Thyroid gland (tissue), 4 donors: ENCODE measurements at regions not wholly inside any gene's neighbourhood (a gene's known extent, or its start where the extent isn't known, plus 50 kb on each side); places are given as distances from the start of the nearest gene placed in this dataset.

Experiments
- DNase-seq, 2 donors: peaks; one replicate each; pipeline ENCODE4 v3.0.0-alpha.2; 2019
- H3K27ac ChIP-seq, 3 donors: fragments of 200-600 bp; sonication (generic); 1 replicate in 2 of 3; 2 replicates in 1 of 3; pipeline ENCODE4 v1.5.1; 2016 to 2019; ENCODE audit warnings: mild to moderate bottlenecking in 1 of 3, moderate library complexity in 1 of 3
- H3K27me3 ChIP-seq: fragments of 200-600 bp; sonication (generic); one replicate; pipeline ENCODE4 v1.5.1; 2019
- H3K36me3 ChIP-seq, 2 donors: fragments of 200-600 bp; sonication (generic); one replicate each; pipeline ENCODE4 v1.5.1; 2016 to 2019
- H3K4me1 ChIP-seq, 2 donors: fragments of 200-600 bp; sonication (generic); one replicate each; pipeline ENCODE4 v1.5.1; 2017 to 2019
- H3K4me3 ChIP-seq, 3 donors: fragments of 200-600 bp; sonication (generic); replicated peaks in 1 of 3; 1 replicate in 2 of 3; 2 replicates in 1 of 3; pipeline ENCODE4 v1.5.1; 2016; ENCODE audit warnings: mild to moderate bottlenecking in 1 of 3
- H3K9me3 ChIP-seq: fragments of 200-600 bp; sonication (generic); one replicate; pipeline ENCODE4 v1.5.1; 2017
- POLR2A ChIP-seq, 2 donors: fragments of 450-650 bp; IDR thresholded peaks; one replicate each; pipeline ENCODE4 v1.6.1; 2017; ENCODE audit warnings: antibody characterized with exemption in 2 of 2, mild to moderate bottlenecking in 2 of 2, moderate library complexity in 1 of 2
- WGBS, 2 donors: methylation state at CpG; one replicate each; pipeline ENCODE4 v1.1.5; 2017; 5-methylcytosine and 5-hydroxymethylcytosine counted together
- intact Hi-C: fragments of 100-400 bp; cut with DNase I; formaldehyde crosslinking; loops from one replicate; pipeline ENCODE4 v1.15.1; 2023
- TF ChIP-seq, protein P1 (sequence below), 6 experiments: fragments of 200-600 bp in 3 of 6; fragments of 450-650 bp in 3 of 6; sonication (generic) in 3 of 6; IDR thresholded peaks; one replicate each; pipeline ENCODE4 v1.5.1; 2016 to 2019; ENCODE audit warnings: antibody characterized with exemption in 6 of 6, mild to moderate bottlenecking in 2 of 6, inconsistent platforms in 1 of 6, moderate library complexity in 1 of 6

DNA sequence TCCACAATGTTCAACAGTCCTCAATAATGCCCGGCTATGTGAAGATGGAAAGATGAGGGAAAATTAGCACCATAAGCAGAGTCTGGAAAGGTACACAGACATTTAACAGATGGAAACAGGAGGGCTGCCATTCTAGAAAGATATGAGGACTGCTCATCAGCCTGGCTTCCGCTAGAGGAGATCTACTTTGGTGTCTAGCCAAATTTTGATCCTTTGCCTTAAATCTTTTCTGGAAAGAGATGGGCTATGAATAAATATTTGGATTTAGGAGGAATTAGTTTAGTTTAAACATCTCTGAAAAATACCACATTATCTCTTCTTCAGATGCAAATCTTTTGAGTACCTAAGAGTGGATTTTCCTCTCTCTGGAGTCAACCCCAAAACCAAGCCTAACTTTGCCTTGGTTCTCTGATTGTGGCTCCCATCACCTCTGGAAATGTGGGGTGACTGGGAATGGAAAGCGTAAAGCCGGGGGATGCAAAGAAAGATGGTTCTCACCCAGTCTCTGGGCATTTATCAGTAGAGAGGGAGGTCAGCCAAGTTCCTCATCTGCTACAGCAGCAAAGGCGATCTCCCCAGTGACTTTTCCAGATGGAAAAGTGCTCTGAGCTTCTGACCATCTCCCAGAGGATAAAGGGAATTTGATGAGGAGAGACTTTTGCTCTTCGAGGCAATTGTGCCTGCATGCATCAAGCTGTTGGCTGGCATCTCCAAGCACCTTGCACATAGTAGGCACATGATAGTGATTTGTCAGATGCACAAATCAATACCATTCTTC, 410.6 kb downstream of the ZNF521 start:
- no peak for TF ChIP-seq POLR2A (IDR thresholded peaks at IDR 0.05)
- TF ChIP-seq, protein P1, sequence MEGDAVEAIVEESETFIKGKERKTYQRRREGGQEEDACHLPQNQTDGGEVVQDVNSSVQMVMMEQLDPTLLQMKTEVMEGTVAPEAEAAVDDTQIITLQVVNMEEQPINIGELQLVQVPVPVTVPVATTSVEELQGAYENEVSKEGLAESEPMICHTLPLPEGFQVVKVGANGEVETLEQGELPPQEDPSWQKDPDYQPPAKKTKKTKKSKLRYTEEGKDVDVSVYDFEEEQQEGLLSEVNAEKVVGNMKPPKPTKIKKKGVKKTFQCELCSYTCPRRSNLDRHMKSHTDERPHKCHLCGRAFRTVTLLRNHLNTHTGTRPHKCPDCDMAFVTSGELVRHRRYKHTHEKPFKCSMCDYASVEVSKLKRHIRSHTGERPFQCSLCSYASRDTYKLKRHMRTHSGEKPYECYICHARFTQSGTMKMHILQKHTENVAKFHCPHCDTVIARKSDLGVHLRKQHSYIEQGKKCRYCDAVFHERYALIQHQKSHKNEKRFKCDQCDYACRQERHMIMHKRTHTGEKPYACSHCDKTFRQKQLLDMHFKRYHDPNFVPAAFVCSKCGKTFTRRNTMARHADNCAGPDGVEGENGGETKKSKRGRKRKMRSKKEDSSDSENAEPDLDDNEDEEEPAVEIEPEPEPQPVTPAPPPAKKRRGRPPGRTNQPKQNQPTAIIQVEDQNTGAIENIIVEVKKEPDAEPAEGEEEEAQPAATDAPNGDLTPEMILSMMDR (IDR thresholded peaks at IDR 0.05): no peak
- Histone ChIP-seq H3K27ac (no peak overlapping the region), H3K27me3 (no peaks in the 10 kb centered on the region), H3K9me3 (no peaks in the 10 kb centered on the region), H3K36me3 (no peaks in the 10 kb centered on the region), H3K4me1 (no peaks in the 10 kb centered on the region), H3K4me3 (no peak overlapping the region)
- WGBS, 2 donors: 84 to 85% methylated on average over 6 of the region's 6 CpGs
- DNase-seq: no peak
- intact Hi-C loops: no loop called here

DNA sequence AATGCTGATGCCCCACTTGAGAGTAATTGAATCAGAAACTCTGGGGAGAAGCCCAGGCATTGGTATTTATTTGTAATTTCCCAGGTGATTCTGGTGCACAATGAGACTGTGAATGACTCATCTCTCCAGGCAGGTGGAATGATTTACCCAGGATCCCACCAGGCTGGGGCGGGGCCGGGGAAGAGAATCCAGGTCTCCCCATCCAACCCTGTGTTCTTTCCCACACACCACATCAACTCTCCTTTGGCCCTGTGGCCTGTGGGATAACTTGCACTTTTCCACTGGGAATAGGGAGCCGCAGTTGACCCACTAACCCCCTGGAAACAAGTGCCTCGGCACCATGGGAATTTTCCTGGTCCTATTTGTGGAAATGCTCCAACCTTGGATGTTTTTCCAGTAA, 409.8 kb downstream of the ZNF521 start:
- Histone ChIP-seq H3K4me1 (no peaks in the 10 kb centered on the region), H3K27ac (no peak overlapping the region), H3K4me3 (no peak overlapping the region), H3K36me3 (no peaks in the 10 kb centered on the region), H3K27me3 (no peaks in the 10 kb centered on the region), H3K9me3 (no peaks in the 10 kb centered on the region)
- TF ChIP-seq, protein P1 (IDR thresholded peaks at IDR 0.05): no peak
- TF ChIP-seq POLR2A (IDR thresholded peaks at IDR 0.05): no peak
- intact Hi-C loops: no loop called here
- DNase-seq: no peak
- WGBS, 2 donors: 81 to 91% methylated on average over 4 of the region's 4 CpGs

DNA sequence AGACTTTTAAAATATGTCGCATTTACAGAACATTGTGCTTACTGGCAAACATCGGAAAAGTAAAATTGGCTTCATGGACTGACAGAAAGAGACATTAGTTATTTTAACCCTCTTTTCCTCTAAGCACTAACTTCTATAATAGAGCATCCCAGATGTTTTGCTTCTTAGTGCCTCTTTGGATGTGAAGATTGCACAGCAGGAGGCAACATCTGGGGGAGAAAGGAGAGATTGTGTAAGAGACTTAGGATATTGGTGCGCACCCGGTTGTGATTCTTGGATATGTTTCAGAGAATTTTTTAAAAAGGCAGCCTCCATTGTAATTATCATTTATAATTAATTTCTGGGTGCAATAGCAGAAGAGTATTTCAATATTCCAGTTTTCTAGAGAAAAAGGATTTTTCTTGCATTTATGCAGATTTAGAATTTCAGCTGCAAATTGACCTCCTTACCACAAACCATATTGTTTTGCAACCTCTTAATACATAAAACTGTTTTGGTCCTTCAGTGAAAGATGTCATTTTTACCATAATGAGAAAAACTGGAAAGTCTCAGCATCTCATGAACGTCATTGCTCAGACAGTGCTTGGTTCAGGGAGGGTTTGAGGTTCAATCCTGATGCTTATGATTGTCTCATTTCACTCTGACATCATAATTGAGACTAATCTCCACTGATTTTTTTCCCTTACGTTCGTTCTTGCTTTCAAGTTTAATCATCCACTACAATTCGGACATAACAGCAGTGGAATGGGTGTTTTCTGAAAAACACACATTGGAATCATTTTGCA, 404.3 kb downstream of the ZNF521 start:
- Histone ChIP-seq H3K9me3 (no peaks in the 10 kb centered on the region), H3K27me3 (no peaks in the 10 kb centered on the region), H3K4me3 (no peak overlapping the region), H3K27ac (no peak overlapping the region), H3K36me3 (no peaks in the 10 kb centered on the region), H3K4me1 (no peaks in the 10 kb centered on the region)
- intact Hi-C loops: no loop called here
- no peak for DNase-seq
- WGBS, 2 donors: 69 to 73% methylated on average over 8 of the region's 8 CpGs
- TF ChIP-seq, protein P1 (IDR thresholded peaks at IDR 0.05): no peak
- TF ChIP-seq POLR2A (IDR thresholded peaks at IDR 0.05): no peak

DNA sequence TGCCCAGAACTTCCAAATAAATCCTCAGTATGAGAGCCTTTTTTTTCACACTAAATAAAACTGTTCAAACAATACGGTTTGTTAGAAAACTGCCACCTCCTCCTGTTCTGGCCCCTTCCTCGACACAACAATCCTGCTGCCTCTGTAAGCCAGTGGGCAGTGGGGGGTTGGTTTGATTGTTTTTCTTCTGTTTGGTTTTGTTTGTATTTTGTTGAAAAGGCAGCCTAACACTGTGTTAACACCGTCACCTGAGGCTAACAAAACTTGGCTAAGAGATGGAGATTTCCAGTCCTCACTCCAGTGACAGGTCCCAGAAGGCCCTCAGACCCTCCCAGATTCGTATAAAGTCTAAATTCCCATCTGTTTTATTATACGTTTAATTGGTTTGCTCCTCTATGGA, 402.1 kb downstream of the ZNF521 start:
- no peaks in the 10 kb centered on the region for H3K27me3 ChIP-seq
- H3K4me1 ChIP-seq: no peaks in the 10 kb centered on the region
- H3K9me3 ChIP-seq: no peaks in the 10 kb centered on the region
- WGBS, 2 donors: 84 to 85% methylated on average over 5 of the region's 5 CpGs
- DNase-seq: no peak
- intact Hi-C loops: no loop called here
- TF ChIP-seq POLR2A (IDR thresholded peaks at IDR 0.05): no peak
- TF ChIP-seq, protein P1 (IDR thresholded peaks at IDR 0.05): no peak
- no peak overlapping the region for H3K27ac ChIP-seq
- no peak overlapping the region for H3K4me3 ChIP-seq
- no peaks in the 10 kb centered on the region for H3K36me3 ChIP-seq

DNA sequence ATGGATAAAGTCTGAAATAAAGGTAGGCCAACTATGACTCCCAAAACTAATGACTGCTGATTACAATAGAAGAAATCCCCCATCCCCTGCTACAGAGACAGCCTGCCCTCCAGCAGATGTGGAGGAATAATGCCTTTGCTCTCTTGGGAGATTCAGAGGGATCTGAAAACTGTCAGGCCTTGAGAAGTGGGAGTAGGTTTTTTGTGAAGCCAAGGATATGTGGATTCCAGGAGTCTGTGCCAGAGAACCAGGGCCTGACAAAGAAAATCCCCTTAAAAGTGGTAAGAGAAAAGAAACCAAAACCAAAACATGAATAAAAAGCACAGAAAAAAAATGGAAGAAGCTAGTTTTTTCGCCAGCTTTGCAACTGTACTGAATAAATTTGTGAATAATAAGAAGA, 397.6 kb downstream of the ZNF521 start:
- no peaks in the 10 kb centered on the region for H3K36me3 ChIP-seq
- H3K27ac ChIP-seq: no peak overlapping the region
- no peaks in the 10 kb centered on the region for H3K27me3 ChIP-seq
- no peak for TF ChIP-seq POLR2A (IDR thresholded peaks at IDR 0.05)
- TF ChIP-seq, protein P1 (IDR thresholded peaks at IDR 0.05): no peak
- H3K4me3 ChIP-seq: no peak overlapping the region
- H3K9me3 ChIP-seq: no peaks in the 10 kb centered on the region
- 67 to 86% methylated on average over 1 of the region's 1 CpG for WGBS, 2 donors
- DNase-seq: no peak
- no peaks in the 10 kb centered on the region for H3K4me1 ChIP-seq
- intact Hi-C loops: no loop called here
